ENCODE measurements at regions not wholly inside any gene's neighbourhood (a gene's known extent, or its start where the extent isn't known, plus 50 kb on each side); places are given as distances from the start of the nearest gene placed in this dataset.
"Not testable (repeated sequence)": the region's sequence is repeated elsewhere in the genome, so short reads cannot be mapped to it uniquely, and the experiment has no call there.

- no peak for DNase-seq
These were observed 367.3 kb upstream of the CASK start for GRCh38 chrX:42290608-42291007.

DNA sequence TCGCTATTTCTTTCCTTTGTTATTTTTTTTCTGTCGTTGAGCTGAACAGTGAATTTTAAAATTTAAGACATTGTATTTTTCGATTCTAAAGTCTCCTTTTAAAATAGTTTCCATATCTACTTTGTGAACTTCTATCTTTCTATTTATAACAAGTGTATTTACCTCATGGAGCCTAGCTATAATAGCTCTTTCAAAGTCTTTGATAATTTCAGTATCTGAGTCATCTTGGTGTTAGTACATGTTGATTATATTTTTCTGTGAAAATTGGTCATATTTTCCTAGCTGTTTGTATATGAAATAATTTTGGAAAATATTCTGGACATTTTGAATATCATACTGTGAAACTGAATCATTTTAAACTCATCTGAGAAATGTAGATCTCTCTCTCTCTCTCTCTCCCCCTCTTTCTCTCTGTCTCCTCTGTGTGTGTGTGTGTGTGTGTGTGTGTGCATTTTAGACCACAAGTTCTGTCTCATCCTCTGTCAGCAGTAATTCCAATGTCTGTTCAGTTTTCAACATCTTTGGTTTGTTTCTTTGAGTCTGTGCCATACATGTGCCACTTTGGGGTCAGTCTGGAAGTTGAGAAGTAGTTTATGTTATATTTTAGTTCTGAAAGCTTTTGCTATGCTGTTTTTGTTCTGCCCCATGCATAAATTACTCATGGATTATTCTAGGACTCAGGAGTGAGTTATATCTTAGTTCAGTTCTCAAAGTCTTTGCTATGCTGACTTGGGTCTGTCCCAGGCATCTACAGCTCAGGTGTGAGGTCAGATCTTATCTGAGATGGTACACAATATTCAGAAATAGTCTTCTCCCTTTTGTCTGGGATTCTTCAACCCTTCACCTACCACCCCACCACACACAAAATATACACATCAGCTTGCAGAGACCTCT, 366.4 kb upstream of the CASK start:
- peak; percentile 6 for DNase-seq

DNA sequence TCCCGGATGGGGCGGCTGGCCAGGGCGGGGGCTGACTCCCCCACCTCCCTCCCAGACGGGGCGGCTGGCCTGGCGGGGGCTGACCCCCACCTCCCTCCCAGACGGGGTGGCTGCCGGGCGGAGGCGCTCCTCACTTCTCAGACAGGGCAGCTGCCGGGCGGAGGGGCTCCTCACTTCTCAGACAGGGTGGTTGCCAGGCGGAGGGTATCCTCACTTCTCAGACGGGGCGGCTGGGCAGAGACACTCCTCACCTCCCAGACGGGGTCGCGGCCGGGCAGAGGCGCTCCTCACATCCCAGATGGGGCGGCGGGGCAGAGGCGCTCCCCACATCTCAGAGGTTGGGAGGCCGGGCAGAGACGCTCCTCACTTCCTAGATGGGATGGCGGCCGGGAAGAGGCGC, 362.3 kb upstream of the CASK start:
- DNase-seq = not testable (repeated sequence)

DNA sequence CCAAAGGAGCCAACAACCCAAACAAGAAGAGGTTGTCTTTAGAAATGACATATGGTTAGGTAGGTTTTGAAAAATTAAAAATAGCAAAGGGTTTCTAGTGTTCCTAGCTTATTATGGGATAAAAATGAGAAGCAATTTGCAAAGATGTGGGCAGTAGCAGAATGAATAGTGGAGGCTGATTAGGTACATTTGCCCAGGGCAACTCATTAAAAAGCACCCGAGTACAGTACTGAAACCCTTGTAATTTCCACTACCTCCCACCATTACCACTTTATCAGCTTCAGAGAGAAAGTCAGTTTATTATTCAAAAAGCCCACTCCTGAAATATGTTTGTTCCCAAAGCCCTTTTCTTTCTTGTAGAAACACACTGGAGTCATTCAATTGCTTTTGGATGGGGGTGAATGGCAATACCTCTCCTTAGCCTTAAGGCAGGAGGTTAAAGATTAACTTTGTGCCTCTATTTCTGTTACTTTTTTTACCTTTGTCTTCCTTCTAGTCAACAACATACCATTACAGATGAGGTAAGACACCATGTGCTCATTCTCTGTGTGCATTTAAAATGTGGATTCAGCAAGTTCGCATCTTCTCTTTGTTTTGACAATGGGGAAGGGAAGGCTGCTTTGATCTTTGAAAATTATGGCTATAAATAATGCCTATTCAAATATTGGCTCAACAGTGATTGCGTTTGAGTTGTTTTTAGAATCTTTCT, 353.8 kb upstream of the CASK start:
- no peak for DNase-seq

- no peak for DNase-seq
These were observed 350.8 kb upstream of the CASK start for GRCh38 chrX:42274151-42274550.

DNA sequence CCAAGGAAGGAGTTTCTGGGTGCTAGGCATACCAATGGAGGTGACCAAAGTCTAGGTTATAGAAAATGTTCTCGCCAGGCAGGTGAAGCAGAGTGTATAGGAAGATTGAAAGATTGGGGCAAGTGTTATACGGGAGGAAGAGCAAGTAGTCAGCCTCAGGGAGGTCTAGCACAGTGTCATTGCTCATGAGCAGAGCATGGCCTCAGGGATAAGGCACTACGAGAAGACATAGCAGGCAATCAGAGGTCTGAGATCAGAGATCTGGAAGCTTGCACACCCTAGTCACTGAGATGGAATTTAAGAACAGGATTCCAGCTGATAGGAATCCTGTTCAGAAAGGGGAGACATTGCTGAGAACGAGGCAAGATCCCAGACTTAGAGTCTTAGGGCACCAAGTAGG, 350.0 kb upstream of the CASK start:
- DNase-seq = no peak

DNA sequence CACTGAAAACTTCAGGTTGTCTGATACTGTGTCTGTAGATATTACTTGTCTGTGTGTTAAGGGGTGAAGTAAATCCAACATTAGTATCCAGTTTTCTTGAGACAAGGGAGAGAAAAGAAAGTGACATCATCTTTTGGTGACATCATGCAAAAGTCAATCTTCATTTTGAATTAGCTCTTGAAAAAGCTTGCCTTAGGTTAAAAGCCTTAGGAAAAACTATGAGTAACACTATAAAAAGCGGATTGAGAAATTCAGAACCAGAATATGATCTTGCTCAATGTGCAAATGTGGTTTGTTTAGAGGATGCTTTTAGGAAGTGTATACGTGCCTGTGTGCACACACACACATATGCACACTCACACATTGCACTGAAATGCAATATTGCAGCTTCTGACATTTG, 345.8 kb upstream of the CASK start:
- DNase-seq = no peak

GRCh38 chrX:42260854-42261253, 337.5 kb upstream of the CASK start:
- DNase-seq = no peak

GRCh38 chrX:42248226-42248625, 324.9 kb upstream of the CASK start:
- DNase-seq = no peak

- no peak for DNase-seq
These were observed 323.9 kb upstream of the CASK start for GRCh38 chrX:42247241-42247640.

GRCh38 chrX:42246814-42247213, 323.5 kb upstream of the CASK start:
- no peak for DNase-seq

- no peak for DNase-seq
These were observed 318.6 kb upstream of the CASK start for GRCh38 chrX:42242004-42242403.

- DNase-seq = no peak
These were observed 318.1 kb upstream of the CASK start for GRCh38 chrX:42241421-42241820.

DNA sequence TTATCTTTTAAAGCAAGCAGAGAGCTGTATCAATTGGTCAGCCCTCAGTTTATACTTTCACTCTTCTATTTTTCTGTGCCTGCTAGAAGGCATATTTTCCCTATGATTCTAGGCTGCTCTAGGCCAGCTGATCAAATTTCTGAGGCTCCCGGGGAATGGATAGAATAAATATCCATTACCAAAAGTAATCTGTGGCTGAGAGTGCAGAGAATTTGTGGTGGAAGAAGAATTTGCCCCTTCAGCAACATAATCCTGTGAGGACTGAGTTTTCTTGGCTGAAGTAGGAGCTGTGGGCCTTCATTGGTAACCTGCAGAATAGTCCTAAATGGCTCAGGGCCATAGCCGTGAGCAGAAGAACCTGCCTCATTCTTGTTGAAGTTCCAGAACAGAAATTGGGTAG, 314.6 kb upstream of the CASK start:
- DNase-seq = no peak

DNA sequence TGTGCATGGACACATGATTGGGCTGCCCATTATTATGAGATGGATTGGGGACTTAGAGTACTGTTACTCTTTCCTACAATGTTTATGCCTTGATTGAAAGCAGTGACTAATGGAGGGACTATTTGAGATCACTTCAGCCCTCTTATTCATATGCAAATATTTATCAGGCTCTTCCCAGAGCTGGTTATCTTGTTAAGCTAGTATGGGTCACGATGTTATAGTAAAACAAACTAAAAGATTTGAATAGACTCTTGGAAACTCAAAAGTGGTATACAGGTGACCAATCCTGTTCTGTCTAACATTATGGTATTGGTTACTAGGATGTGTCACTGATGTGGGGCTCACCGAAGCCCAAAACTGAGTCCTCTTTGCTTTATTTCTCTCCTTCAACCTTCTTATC, 306.2 kb upstream of the CASK start:
- DNase-seq = no peak

DNA sequence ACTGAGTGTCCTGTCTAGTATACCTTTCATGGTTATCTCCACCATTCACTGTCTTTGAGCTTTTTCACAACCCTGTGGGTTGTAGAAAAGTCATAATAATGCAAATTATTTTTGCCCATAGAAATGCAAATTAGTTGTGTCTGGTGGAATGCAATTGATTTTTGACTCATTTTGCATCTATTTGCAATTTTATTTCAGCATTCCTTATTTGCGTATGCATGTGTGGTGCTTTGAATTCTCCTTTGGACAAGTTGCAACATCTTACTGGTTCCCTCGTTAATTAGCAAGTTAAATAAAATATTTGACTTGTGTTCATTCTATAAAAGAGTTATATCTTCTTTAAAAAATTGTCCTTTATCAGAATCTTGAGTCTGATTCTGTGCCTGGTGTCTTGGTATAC, 297.3 kb upstream of the CASK start:
- no peak for DNase-seq

DNA sequence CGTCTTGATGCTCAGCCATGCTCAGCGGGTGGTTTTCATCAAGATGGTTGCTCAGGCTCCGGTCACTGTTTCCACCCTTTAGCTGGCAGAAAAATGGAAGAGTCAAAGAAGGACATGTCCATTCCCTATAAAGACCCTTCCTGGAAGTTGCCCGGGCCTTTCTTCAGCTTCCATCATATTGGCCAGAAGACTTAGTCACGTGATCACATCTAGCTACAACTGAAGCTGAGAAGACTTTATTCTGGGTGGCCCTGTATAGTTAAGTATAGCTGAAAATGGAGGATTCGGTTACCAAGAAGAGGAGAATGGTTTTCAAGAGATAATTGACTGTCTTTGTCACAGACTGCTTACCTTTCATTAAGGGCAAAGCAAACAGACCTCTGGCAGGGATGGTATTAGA, 296.7 kb upstream of the CASK start:
- DNase-seq = no peak

DNA sequence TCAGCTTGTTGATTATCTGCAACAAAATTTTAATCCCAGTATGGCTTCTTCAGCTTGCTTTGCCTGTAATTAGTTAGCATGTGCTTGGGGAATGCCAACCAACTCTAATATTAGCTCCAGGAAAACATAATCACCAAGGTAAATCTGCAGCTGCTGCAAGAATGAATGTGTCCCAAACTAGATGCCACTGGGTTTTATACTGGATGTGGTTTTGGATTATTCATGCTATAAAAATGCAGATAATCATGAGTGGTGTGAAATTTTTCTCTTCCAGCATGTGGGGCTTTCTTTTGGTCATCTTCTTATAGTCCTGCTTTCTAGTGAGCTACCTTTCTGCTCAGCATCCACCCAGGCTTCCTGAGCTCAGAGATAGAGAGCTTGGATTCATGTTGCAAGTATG, 295.9 kb upstream of the CASK start:
- no peak for DNase-seq

DNA sequence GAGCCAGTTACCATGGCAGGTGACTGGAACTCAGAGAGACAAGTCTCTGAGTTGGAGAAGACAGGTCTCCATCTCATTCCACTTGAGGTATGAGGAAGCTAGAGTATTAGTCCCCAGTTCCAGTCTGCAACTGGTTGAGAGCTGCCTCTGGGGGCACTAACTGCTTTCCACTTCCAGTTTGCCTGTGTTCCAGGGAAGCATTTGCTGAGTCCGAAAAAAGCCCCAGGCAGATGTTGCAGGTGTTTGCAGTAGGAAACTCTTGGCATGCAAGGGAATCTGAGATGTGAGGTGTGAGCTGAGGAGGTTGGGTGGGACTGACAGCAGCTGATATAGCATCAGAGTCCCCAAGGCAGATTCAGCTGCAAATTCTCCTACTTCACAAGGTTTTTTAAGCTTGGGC, 272.2 kb upstream of the CASK start:
- DNase-seq = no peak

GRCh38 chrX:42189576-42189975, 266.2 kb upstream of the CASK start:
- no peak for DNase-seq

GRCh38 chrX:42188730-42189129, 265.4 kb upstream of the CASK start:
- no peak for DNase-seq

DNA sequence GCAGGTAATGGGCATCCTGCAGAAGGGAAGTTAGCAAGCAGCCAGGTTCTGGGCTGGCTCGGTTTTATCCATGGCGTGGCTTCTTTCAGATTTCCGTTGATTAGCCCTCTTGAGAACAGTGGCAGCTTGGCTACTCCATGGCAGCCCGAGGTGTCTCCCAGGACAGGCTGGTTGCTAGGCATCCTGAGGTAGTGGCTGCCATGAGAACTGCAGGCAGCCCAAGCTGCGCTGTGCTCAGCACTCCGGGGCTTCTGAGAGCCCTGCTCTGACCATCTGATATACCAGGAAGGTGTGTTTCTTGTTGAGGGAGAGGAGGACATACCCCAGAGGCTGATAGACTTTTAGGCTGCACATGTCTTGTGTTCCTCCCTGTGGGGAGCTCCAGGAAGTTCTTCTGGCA, 253.4 kb upstream of the CASK start:
- DNase-seq = no peak

DNA sequence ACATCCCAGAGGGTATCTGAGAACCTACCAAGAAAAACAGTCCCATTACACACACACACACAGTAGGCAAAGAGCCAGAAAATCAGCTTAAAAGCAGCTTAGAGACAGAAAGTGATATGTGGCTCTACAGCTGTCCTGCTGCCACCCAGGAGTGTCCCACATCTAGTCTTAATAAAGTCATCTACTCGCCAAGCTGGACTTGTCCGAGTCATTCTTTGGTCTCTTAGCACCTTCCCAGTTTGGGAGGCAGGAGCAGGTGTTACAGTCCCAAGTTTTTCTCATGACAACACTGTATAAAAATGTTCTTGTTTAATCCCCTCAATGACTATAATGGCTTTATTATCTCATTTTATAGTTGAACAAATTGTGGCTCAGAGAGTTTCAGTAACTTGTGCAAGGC, 252.5 kb upstream of the CASK start:
- no peak for DNase-seq

- not testable (repeated sequence) for DNase-seq
These were observed 234.6 kb upstream of the CASK start for GRCh38 chrX:42157923-42158322.

DNA sequence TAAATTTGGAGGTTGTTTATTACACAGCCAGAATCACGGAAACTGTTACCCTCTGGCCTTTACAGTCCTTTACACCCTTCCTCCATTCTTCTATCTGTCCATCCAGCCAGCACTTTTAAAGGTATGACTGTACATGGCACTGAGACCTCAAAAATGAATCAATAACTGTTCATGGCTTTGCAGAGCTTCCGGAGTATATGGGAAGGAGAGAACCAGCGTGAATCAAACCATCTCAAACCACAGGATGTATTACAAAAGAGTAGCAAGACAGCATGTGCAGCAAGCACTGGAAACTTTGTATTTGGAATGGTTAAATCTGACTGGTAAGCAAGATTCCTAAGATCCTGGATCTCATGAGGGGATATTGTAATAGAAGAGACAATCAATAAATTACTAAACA, 228.5 kb upstream of the CASK start:
- DNase-seq = no peak
